Loucy (cell line): ENCODE measurements at regions not wholly inside any gene's neighbourhood (a gene's known extent, or its start where the extent isn't known, plus 50 kb on each side); places are given as distances from the start of the nearest gene placed in this dataset.

Experiments used
- H2AFZ ChIP-seq: fragments of 200-600 bp; sonication (generic); 2 replicates; pipeline ENCODE4 v1.6.0; 2016; ENCODE audit warnings: antibody characterized with exemption, mild to moderate bottlenecking, low read length, moderate library complexity
- H3F3A ChIP-seq: fragments of 200-600 bp; 2 replicates; pipeline ENCODE4 v1.6.0; 2016; ENCODE audit warnings: antibody characterized with exemption, low read depth, mild to moderate bottlenecking
- H3K27me3 ChIP-seq: fragments of 200-600 bp; sonication (generic); 2 replicates; pipeline ENCODE4 v1.6.1; 2014; ENCODE audit warnings: low read length, mild to moderate bottlenecking; ENCODE audit not compliant: insufficient read depth, poor library complexity, severe bottlenecking
- H3K36me3 ChIP-seq: fragments of 200-600 bp; sonication (generic); 2 replicates; pipeline ENCODE4 v1.6.1; 2016; ENCODE audit warnings: low read length; ENCODE audit not compliant: insufficient read depth
- H3K4me1 ChIP-seq: fragments of 200-600 bp; sonication (generic); 2 replicates; pipeline ENCODE4 v1.5.1; 2014; ENCODE audit warnings: low read length, mild to moderate bottlenecking; ENCODE audit not compliant: insufficient read depth, poor library complexity, severe bottlenecking
- H3K4me2 ChIP-seq: fragments of 200-600 bp; sonication (generic); 2 replicates; pipeline ENCODE4 v1.6.0; 2014; ENCODE audit warnings: antibody characterized with exemption, low read length, low read depth, mild to moderate bottlenecking; ENCODE audit not compliant: poor library complexity, severe bottlenecking
- H3K4me3 ChIP-seq: fragments of 200-600 bp; sonication (generic); 2 replicates; pipeline ENCODE4 v1.5.1; 2014; ENCODE audit warnings: low read length, mild to moderate bottlenecking, mixed read lengths; ENCODE audit not compliant: poor library complexity, severe bottlenecking
- H3K79me2 ChIP-seq: fragments of 200-600 bp; sonication (generic); 2 replicates; pipeline ENCODE4 v1.6.1; 2014; ENCODE audit warnings: low read length; ENCODE audit not compliant: insufficient read depth
- H3K9ac ChIP-seq: fragments of 200-600 bp; sonication (generic); 2 replicates; pipeline ENCODE4 v1.6.0; 2014; ENCODE audit warnings: mild to moderate bottlenecking, low read depth, low read length, moderate library complexity; ENCODE audit not compliant: poor library complexity, severe bottlenecking
- H3K9me2 ChIP-seq: fragments of 200-600 bp; sonication (generic); replicated peaks from 2 replicates; pipeline ENCODE4 v1.6.1; 2016; ENCODE audit warnings: low read depth, low read length, mixed read lengths
- H3K9me3 ChIP-seq: fragments of 200-600 bp; sonication (generic); 2 replicates; pipeline ENCODE4 v1.6.1; 2014; ENCODE audit warnings: mild to moderate bottlenecking, antibody characterized with exemption, low read length, low read depth; ENCODE audit not compliant: insufficient read depth
- H4K20me1 ChIP-seq: fragments of 200-600 bp; sonication (generic); 2 replicates; pipeline ENCODE4 v1.6.0; 2014; ENCODE audit warnings: antibody characterized with exemption, low read length, mild to moderate bottlenecking; ENCODE audit not compliant: insufficient read depth, poor library complexity, severe bottlenecking
- CTCF ChIP-seq: fragments of 200-600 bp; sonication (generic); conservative IDR thresholded peaks from 2 replicates; pipeline ENCODE4 v1.5.1; 2014; ENCODE audit warnings: mild to moderate bottlenecking, antibody characterized with exemption, low read length
- EZH2phosphoT487 ChIP-seq: fragments of 200-600 bp; IDR thresholded peaks from 2 replicates; pipeline ENCODE4 v1.6.1; 2018; ENCODE audit warnings: antibody characterized with exemption, mild to moderate bottlenecking, moderate library complexity, borderline replicate concordance

- Histone ChIP-seq H3K27me3 (no peaks in the 10 kb centered on the region), H3K36me3 (no peaks in the 10 kb centered on the region), H4K20me1 (no peaks in the 10 kb centered on the region), H3K4me1 (no peaks in the 10 kb centered on the region), H3K4me3 (no peak overlapping the region), H3K9me2 (no peaks in the 10 kb centered on the region), H3K4me2 (no peak overlapping the region), H2AFZ (no peak overlapping the region), H3F3A (no peaks in the 10 kb centered on the region), H3K9ac (no peak overlapping the region), H3K79me2 (0 out of 2 replicates have a peak, but pooled peaks cover 4% of the 10 kb centered on the region), H3K9me3 (no peaks in the 10 kb centered on the region)
- no peak for TF ChIP-seq EZH2phosphoT487
- TF ChIP-seq CTCF, result no peak
These were observed 426.3 kb downstream of the ZFHX3 start for GRCh38 chr16:72621651-72622050.

- no peak overlapping the region for H3K4me2 ChIP-seq
- no peak overlapping the region for H3K4me3 ChIP-seq
- TF ChIP-seq EZH2phosphoT487 (no peak), CTCF (no peak)
- no peaks in the 10 kb centered on the region for H4K20me1 ChIP-seq
- H3K9me3 ChIP-seq, result no peaks in the 10 kb centered on the region
- no peaks in the 10 kb centered on the region for H3K36me3 ChIP-seq
- no peaks in the 10 kb centered on the region for H3K4me1 ChIP-seq
- no peak overlapping the region for H3K9ac ChIP-seq
- H3K9me2 ChIP-seq, result no peaks in the 10 kb centered on the region
- H2AFZ ChIP-seq, result no peak overlapping the region
- no peaks in the 10 kb centered on the region for H3F3A ChIP-seq
- H3K79me2 ChIP-seq, result 0 out of 2 replicates have a peak, but pooled peaks cover 4% of the 10 kb centered on the region
- no peaks in the 10 kb centered on the region for H3K27me3 ChIP-seq
These were observed 427.1 kb downstream of the ZFHX3 start for GRCh38 chr16:72620853-72621252.

GRCh38 chr16:72620348-72620747, 427.6 kb downstream of the ZFHX3 start:
- H3K4me1 ChIP-seq, result no peaks in the 10 kb centered on the region
- H3K4me3 ChIP-seq, result no peak overlapping the region
- TF ChIP-seq EZH2phosphoT487 (no peak), CTCF (no peak)
- H3K27me3 ChIP-seq, result no peaks in the 10 kb centered on the region
- H3K4me2 ChIP-seq, result no peak overlapping the region
- H3K9me3 ChIP-seq, result no peaks in the 10 kb centered on the region
- no peaks in the 10 kb centered on the region for H3K9me2 ChIP-seq
- no peak overlapping the region for H2AFZ ChIP-seq
- H3K36me3 ChIP-seq, result no peaks in the 10 kb centered on the region
- 0 out of 2 replicates have a peak, but pooled peaks cover 4% of the 10 kb centered on the region for H3K79me2 ChIP-seq
- H3K9ac ChIP-seq, result no peak overlapping the region
- H4K20me1 ChIP-seq, result no peaks in the 10 kb centered on the region
- H3F3A ChIP-seq, result no peaks in the 10 kb centered on the region
